GM19023 (cell line): ENCODE measurements at regions not wholly inside any gene's neighbourhood (a gene's known extent, or its start where the extent isn't known, plus 50 kb on each side); places are given as distances from the start of the nearest gene placed in this dataset.

ENCODE experiments used
- ATAC-seq: cut with Tn5 transposase; IDR thresholded peaks from one replicate; pipeline ENCODE4 v1.9.1; 2021; ENCODE audit warnings: mild to moderate bottlenecking, moderate library complexity; ENCODE audit not compliant: unreplicated experiment

DNA sequence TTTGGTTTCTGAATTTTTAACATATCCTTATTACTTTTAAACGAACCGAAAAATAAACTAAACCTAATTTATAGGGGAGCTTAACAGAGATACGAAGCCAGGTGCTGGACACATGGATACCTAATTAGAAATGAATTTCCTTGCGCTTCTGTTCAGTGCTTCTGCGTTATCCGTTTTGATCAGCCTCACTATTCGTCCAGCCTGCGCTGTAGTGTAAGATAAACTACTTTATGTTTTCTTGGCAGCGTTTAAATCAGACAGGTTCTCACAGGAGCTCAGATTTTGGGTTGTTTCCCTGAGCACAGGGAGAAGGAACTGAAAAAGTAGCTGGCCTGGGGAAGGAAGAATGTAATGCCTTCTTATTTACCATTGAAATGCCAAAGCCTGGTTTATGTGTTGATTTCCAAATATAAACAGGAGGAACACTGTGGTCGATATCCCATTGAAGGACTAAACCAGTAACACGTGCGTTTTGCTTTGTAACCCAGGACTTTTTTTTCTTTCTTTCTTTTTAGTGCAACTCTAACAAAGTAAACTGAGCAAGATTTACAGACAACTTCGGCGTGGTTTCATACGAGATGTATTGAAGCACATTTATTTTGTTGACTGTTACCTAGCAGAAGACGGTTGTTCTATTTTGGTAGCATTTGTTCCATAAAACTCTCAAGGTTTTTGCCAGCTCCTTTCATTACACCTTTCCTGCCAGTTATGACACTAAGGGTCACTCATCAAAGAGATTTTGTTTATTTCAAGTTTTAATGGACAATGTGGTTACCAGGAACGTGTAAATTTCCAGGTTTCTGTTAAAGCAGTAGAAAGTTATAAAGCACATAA lies 214.8 kb upstream of the HEY2 start:
- no peak for ATAC-seq

DNA sequence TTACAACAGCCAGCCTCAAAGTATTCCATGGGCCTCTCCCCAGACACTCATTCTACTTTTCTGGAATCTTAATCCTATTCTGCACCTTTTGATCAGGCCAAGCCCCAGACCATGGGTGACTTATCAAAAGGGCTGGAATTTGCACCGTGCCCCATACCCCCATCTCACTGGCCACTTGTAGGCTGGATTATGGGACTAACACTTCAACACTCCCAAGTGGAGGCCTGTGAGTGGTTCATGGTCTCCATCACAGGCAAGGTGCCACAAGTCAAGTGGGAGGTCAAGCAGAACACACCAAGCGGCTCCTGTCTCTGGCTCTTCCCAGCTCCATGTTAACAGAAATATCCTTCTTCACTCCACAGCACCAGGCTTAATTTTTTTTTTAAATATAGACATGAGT lies 212.3 kb upstream of the HEY2 start:
- ATAC-seq, result no peak

DNA sequence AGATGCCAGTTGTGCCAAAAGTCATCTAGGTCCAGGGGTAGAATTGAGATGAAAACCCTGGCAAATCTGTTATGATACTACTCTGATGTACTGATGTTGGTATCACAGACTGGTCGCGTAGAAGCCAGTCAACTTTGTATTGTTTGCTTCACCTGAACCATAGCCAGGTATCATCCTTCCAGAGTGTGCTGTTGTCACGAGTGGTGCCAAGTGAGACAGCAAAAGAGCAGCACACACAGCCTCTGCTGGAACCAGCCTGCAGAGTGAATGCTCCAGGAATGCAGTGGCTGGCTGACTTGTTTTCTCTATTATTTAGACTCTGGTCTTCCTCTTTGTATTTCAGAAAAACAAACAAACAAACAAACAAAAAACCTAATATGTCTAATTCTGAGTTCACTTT lies 209.5 kb upstream of the HEY2 start:
- no peak for ATAC-seq

DNA sequence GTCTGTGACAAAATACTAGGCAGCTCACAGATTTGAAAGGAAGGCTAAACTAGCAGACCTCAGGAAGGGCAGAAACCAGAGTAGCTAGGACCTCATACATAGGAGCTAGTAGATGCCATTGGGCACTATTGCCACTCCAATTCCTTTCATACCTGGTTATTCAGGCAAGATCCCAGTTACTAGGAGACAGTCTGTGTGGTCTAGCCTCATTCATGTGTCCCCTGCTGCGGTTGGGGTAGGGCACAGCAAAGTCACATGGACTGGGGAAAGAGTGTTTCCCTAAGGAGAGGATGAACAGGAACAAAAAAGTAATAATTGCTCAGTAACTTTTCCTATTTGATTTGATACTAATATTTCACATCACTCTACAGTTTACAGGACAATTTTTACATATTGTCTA lies 204.6 kb upstream of the HEY2 start:
- no peak for ATAC-seq

DNA sequence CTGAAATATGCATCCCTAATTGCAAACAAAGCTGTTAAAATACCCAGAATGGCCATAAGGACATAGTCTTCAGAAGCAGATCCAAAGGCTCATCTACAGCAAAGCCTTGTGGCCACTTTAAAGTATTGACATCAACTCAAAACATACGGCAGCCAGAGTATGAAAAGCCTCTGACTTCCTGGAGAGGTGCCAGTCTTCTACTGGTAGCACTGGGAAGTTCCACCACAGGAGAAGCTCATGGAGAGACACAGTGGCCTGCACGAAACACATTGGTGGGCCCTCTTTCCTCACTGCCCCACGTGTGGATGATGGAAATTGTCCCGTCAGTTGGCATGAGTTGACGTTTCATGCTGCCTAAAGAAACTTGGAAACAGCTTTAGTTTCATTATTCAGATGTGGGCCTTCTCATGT lies 202.6 kb upstream of the HEY2 start:
- ATAC-seq, result no peak

DNA sequence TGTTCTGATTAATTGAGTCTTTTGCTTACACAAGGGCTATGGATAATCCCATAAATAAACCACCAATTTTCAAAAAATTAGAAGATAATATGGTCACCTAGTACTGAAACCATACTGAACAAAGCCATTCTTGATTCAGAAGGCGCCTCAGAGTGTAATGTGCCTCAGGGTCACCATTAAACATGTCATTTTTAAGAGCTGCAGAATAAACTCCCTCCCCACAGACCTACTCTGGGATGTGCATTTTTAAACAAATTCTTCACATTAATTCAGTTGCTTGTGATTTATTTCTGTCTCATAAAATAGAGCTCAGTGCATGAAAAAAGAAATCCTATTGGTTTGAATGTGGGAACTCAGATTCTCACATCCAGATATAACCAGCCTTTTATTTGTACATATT lies 202.1 kb upstream of the HEY2 start:
- no peak for ATAC-seq

DNA sequence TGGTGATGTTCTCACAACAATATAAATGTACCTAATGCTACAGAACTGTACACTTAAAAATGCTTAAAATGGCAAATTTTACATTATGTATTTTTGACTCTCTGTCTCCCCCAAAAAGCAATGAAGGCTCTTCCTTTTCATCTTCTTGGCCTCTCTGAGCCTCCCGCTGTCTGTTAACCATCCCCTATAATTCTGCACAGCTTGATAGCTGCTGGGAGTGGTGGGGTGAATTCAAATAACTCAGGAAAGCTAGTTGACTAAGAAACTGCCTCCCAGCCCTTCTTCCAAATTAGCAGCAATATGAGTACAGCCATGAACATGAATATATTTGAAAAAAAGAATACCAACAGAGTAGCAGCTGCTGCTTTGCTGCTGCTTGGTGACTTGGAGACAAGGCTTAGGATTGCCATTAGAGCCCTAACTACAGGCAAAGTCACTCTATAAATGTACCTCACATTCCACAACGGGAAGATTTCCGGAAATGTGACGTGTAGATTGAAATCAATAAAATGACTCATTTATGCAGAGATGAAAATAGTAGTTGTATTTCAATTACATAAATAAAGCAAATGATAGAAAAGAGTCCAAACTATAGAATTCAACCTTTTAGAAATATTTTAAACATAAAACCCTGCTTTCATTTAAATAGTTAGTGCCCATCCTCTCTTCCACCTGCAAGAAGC lies 200.1 kb upstream of the HEY2 start:
- no peak for ATAC-seq

GRCh38 chr6:125550892-125551291 lies 198.5 kb upstream of the HEY2 start:
- ATAC-seq, result no peak

DNA sequence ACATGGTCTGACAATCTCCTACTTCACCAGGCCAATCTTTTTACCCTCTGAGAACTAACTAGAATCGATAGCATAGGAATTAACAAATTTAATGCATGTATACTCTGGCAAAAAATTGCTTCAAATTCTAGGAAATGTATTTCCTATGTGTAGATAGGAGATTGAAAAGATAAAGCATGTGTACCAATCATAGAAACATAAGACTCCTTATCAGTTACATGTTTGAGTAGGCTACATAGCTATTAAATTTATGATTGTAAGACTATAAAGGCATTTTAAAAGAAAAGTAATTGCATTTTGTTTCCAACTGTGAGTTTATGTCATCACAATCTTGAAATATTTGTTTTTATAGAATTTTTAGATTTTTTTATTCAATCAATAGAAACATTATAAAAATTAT lies 196.6 kb upstream of the HEY2 start:
- ATAC-seq, result no peak

GRCh38 chr6:125554456-125554855 lies 195.0 kb upstream of the HEY2 start:
- ATAC-seq, result no peak

DNA sequence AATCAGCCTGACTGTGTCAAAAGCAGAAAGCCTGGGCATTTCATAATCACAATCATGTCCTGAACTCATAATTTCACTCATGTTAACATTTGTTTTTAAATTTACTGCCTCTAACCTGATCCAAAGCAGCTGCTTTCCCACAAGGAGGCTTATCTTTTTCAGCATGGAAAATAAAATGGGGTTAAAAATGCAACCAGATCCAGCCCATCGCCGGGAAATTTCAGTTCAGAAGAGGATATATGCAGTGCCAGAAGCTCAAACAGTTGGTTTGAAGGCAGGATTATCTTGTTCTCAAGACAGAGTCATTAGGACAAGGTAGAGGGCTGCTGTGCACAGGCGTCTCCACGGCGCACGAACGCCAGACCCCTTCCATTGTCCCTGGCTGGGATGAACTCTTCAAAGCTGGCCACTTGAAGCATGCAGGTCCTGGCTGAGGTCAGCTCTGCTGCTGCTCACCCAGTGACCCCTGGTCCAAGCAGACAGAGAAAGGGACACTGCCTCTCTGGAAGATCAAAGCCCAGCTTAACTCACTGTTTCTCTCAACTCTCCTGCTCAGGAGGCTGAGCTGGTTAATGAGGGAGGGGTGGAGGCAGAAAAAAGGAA lies 191.1 kb upstream of the HEY2 start:
- no peak for ATAC-seq

DNA sequence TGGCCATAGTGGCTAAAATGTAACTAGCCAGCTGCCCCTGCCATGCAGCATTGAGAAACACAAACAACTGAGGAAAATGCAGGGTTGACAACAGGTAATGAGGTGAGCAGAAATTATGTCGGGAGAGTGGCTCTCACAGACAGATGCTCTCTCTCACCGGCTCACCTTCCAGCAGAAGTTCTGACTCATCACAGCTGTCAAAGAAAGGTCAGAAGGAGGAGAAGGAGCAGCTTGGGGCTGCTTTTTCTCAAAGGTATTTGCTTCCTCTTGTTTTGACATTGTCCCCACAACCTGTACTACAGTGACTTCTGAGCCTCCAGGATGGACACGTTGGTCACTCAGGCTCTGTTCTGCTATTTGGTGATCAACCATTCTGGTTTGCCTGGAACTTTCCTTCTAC lies 190.5 kb upstream of the HEY2 start:
- no peak for ATAC-seq

GRCh38 chr6:125562156-125562555 lies 187.3 kb upstream of the HEY2 start:
- ATAC-seq, result no peak

GRCh38 chr6:125564941-125565340 lies 184.5 kb upstream of the HEY2 start:
- ATAC-seq, result no peak

DNA sequence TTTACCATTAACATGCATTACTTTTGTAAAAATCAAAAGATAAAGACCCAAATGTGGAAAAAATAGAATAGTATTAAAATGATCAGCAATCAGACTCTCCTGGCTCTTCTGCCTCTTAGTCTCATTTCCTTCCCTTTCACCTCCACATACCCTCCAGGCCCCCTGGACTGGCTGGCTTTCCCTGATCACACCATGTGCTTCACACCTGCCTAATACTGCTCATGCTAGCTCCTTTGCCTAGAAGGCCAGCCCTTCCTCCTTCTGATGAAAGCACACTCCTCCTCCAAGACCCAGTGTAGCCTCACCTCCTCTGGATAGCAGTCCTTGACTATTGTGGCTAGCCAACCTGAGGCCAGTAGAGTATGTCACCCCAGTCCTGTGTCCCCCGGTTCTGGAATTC lies 182.0 kb upstream of the HEY2 start:
- no peak for ATAC-seq

DNA sequence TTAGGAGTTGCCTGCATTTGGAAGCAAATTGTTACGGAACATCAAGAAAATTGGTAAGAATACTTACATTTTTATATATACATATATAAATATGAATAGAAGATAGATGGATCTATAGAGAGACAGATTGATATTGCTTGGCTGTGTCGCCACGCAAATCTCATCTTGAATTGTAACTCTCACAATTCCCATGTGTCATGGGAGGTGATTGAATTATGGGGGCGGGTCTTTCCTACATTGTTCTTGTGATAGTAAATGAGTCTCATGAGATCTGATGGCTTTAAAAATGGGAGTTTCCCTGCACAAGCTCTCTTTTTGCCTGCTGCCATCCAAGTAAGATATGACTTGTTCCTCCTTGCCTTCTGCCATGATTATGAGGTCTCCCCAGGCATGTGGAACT lies 180.8 kb upstream of the HEY2 start:
- ATAC-seq, result no peak

DNA sequence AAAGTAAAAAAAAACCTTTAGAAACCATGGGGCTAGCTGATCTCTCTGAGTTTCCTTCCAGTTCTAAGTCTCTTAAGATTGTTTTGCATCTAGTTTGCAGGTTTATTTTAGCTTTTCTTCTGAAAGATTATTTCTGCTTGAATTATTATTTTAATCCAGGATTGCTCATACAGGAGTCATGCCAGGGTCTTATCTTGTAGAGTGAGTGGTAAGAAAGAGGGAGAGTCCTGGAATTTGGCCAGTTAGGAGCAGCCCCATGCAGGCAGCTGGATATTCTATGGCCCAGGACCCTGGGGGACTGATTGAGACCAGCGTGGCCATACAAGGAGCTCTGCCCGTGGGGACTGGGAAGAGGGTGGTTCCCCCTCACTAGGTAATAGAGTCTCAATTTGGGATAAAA lies 178.9 kb upstream of the HEY2 start:
- no peak for ATAC-seq

DNA sequence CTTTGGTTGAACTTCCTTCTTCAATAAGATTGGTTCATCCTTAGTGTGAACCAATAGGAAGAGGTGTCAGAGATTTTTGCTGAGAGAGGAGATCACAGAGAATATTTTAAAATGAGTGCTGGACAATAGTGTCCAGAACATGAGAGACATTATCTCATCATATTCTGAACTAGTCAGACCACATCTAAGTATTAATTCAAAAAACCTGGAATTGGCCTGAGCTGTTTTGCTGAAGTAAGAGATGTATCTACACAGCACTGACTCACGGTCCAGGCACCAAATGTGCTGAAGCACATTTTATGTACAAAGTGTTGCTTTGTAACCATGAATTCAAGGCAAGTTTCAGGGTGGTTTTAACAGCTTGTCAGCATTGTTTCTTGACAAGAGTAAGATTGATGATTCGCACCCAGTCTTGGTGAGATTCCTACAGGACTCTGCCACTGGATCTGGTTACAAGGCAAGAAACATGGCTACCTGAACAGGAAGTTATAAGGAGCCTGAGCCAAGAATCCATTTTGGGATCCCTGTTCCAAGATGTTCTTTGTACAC lies 178.2 kb upstream of the HEY2 start:
- no peak for ATAC-seq

DNA sequence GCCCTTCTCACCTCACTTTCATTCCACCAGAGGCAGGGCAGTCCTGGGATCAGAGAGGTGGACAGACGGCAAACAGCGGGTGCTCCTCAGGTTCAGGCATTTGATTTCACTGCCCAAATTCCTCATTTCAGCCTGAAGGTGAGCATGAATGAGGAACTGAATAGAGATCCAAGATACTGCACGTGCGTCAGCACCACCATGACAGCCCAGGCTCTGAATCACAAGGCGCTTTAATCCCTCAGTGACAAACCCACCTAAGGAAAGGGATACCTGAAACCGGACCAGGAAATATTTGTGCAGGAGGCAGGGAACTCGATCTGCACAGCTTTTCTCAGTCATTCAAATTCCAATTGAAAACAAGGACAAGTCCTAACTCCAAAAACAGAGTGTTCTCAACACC lies 174.8 kb upstream of the HEY2 start:
- ATAC-seq, result no peak

DNA sequence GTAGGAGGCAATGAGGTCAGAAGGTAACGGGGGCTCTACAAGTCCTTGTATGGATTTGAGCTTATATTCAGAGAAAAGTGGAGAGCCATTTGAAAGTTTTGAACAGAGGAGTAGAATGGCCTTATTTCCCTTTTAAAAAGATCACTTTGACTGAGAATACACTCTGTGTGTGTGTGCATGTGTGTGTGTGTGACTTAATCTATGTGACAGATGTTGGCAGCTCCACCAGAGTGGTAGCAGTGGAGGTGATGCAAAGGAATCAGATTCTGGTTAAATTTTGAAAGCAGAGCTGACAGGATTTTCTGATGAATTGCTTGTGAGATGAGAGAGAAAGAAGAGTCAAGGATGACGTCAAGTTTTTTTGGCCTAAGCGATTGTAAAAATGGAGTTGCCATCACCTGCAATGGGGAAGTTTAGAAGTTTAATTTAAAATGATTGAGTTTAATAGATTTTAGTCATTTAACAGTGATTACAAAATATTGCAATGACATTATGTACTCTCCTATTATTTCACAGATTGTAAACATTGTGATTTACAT lies 172.2 kb upstream of the HEY2 start:
- ATAC-seq, result no peak

- ATAC-seq, result no peak
Measured at GRCh38 chr6:125584468-125584939, 164.9 kb upstream of the HEY2 start.

DNA sequence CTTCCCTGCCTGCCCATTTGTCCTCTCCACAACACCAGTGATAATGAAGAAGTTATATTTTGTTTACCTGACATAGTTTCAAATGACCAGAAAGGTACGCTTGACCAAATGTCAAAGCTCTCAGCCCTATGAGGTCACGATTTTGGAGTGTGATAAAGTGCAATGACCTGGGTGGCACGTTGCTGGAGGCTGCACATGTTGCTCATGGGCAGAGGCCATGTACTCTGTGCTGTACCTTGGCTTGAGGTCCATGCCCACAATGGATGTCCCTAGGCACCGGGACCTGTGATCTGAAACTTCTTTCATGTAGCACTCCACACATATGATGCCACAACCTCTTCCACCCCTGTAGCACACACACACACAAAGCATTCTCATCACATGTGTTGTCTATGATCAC lies 164.0 kb upstream of the HEY2 start:
- ATAC-seq, result no peak
